CD4-positive, alpha-beta T cell treated with Interleukin-6 for 4 hours (primary cell): ENCODE measurements at regions not wholly inside any gene's neighbourhood (a gene's known extent, or its start where the extent isn't known, plus 50 kb on each side); places are given as distances from the start of the nearest gene placed in this dataset.

Experiments
- DNase-seq: peaks from one replicate; pipeline ENCODE4 v3.0.0-alpha.2; 2020; ENCODE audit warnings: mixed read lengths

DNA sequence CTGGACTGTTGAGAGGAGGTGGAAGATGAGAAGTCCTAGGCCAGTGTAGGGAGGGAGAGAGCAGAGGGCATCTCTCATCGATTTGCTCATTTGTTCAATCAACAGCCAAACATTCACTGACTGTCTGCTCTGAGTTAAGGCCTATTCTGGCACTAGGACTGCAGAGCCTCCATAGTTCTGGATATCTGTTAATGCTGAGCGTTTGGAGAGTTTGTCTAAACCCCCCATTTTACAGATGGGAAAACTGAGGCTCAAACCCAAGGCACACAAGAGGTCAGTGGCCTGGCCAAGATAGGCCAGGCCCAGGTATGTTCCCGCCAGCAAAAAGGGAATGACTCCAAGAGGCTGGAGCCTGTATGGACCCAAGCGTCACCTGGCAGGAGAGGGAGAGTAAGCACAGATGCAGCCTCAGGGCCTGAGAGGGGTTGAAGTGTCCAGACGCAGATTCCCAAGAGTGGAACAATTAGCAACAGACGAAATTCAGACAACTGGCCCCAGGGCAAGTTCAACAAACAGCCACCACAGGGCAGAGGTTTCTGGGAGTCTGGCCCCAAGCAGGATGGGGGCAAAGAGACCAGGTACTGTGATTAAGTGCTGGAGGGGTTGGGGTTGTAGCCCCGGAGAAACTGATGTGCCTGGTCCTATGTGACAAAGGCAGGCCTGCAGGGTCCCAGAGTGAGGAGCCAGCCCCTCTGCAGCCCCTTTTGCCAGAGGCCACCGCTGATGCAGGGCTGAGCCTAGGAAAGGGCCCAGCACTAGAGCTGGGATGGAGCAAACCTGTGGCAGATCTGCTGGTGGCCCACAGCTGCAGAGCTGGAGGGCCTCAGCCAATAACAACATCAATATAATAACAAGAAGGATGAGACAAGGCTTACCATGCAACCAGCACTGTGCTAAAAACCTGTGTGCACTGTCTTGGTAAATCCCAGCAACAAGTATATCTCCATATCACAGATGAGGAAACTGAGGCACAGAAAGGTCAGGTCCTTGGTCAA, 245.1 kb upstream of the TLE3 start:
- DNase-seq = no peak

DNA sequence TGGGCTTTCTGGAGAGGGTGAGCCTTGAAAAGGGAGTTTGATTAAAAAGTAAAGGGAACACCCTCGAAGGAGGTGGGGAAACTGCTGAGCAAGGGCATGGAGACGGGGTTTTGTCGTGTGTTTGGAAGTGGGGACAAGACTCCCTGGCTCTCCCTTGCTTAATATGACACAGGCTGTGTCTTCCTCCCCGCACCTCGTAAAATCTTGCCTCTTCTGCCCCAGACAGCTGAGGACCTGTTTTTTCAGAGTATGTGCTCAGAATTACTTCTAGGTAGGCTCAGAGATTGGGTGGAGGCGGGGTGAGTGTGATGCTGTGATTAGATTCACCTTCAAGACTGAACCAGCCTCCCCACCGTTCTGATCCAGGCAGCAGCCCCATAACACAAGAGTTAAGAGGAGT, 244.4 kb upstream of the TLE3 start:
- DNase-seq = no peak

DNA sequence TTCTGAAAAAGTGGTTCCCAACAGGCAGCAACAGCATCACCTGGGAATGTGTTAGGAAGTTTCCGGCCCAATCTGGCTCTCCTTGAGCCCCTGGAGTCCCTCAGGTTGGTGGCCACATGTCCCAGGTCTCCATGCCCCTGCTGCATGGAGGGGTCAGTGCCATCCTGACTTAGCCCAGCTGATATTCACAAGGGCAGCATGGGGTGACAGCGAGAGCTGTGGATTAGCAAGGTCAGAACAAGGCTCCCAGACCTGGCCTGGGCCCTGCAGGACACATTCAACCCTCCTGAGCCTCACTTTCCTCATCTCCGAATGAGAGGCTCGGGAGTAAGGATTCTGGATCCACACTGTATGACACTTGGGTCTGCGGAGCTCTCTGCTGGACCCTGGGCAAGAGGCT, 243.8 kb upstream of the TLE3 start:
- no peak for DNase-seq

DNA sequence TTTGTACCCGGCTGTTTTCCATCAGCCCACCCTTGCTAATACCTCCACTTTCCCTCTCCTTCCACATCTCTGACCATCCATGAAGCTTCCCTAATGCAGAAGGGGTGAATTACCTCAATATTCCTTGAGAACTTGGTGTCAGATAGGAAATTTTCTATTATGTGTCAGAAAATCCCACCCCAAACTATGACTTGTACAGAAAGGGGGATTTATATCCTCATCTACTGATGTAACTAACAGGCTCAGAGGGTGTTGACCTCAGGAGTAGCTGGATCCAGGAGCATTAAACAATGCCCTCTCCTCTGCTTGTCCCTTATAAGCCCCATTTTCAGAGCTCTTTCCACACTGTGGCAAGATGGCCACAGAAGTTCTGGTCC, 242.8 kb upstream of the TLE3 start:
- DNase-seq = no peak

DNA sequence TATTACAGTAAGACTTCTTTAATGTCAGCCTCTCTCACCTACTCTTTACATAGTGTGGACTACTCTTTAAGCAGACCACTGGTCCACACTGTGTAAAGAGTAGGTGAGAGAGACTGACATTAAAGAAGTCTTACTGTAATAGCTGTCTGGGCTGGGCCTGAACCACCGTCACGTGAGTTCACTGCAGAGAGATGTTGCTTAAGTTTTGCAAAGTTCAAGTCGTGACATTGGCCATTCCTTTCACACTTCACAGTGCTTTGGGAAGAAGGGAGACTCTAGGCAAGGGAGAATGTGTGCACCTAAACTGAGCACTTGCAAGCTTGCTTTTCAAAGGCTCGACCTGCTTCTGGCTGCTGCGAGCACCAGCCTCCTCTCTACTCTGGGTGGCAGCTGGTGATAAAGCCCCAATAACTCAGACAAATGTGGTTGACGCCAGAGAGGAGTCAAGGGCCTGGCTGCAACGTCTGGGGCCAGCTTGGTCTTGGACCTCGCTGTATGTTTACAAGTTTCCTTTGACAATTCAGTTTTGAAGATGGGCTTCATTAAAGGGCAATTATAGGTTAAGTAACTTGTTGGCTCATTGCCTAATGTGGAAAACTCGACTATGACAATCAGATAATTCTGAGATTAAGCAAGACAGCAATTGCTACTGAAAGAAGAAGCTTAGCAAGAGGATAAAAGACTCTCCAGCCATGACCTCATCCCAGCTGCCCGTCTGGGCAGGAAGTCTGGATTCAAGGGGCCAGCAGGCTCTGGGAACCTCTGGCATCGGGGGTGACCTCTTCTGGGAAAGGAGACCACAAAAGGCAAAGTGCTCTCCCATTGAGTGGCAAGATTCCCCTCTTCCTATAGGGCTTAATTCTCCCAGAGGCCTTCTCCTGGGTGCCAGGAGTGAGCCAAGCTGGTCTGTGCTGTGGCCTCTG, 242.1 kb upstream of the TLE3 start:
- DNase-seq = no peak

DNA sequence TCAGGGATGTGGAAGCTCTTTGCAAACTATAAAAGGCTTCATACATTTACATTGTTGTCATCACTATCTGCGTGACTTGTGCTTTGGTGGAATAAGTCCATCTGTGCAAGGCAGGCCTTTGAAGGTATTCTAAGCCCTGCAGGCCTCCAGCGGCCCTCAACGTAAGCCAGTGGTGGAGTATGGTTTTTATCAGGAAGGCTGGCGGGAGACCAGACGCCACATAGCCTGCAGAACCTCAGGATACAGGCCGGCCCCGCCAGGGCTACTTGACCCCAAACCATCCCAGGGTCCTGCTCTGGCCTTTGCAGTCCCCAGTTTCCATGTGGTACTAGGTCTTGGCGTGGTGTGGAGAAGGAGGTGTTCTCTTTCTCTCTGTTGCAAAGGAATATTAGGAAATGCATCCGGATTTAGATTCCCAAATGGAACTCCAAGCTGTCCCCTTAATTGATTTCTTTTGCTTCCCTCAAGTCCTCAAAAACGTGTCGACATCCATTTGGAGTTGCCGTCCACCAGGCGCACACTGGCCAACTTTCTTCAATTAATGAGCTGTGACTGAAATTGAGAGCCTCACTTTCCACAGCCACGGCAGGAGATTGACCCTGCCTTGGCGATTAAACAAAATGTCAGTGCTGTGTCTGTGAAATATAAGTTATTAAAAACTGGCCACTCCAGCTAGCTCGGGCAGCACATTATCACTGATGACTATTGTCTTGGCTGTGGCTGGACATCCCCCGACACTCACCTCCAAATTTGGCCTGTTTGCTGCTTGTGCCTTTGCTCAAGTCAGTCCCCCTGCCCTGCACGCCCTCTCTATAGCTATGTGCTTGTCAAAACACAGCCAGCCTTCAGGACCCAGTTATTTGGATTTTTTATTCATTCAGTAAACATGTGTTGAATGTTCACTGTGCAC, 239.8 kb upstream of the TLE3 start:
- no peak for DNase-seq

DNA sequence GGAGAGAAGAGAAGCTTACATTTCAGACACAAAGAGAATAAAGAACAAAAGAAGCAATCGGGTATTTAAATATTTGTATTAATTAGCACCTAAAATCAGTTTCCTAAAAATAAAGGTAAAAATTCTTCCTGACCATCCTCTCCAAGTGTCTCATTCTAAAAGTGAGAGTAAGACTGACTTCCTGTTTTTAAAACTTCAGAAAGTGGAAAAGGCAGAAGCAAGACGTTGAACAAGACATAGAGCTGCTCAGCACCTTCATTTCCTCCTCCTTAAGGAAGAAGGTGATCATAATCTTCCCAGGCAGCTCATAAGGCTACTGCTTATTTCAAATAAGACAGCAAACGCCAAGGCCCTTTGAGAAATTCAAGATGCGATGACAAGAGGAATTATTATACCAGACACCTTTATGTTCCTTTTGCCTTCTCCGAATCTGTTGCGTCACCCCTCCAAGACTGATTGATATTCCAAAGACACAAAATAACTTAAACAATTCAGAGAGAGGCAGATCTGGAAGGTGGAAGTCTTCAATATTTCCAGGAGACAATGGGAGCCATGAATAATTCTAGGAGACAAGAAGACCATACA, 238.8 kb upstream of the TLE3 start:
- DNase-seq = no peak

DNA sequence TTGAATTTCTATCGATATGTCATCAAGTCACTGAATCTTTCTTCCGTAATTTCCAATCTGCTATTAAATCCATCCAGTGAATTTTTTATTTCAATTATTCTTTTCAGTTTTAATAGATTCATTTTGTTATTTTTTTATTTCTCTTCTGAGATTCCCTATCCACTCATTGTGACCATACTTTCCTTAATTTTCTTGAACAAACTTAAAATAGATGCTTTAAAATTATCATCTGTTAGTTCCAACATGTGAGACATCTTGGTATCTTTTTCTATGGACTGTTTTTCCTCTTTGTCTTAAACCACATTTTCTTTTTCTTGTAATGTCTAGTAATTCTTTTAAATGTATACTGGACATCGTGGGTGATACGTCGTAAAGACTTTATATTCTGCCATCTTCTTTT, 236.6 kb upstream of the TLE3 start:
- no peak for DNase-seq

DNA sequence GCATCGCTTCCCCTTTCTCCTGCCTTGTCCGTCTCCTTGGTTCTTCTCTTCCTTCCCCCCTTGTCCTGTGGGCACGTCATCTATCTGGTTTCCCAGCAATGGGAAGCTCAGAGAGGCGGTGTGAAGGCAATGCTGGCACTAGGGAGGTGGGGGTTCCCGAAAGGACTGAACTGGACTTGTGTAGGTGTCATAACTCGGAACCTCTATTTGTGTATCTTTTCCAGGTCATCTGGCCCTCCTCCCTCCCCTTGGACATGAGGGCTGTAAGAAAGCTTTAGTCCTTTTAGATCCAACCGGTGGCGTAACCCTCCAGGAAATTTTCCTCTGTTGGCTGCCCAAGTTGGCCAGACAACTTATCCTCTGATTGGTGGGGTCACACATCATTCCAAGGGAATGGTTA, 231.5 kb upstream of the TLE3 start:
- DNase-seq = no peak

DNA sequence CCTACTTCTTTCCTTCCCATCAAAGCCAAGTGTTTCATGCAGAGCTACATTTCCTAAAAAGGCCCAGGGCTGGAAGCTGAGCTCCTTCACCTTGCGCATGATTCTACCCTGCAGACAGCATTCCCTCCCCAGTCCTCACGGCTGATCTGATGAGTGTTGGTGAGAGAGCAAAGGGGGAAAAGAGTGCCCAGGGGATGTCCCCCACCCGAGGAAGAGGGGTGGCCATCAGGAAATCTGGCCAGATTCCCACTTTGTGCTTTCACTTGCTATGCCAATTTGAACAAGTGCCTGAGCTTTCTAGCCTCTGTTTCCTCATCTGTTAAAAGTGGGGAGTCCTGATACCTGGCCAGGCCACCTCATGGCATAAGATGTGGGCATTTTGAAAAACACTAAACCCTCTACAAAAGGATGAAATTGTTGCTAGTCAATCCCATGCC, 231.0 kb upstream of the TLE3 start:
- DNase-seq = no peak

DNA sequence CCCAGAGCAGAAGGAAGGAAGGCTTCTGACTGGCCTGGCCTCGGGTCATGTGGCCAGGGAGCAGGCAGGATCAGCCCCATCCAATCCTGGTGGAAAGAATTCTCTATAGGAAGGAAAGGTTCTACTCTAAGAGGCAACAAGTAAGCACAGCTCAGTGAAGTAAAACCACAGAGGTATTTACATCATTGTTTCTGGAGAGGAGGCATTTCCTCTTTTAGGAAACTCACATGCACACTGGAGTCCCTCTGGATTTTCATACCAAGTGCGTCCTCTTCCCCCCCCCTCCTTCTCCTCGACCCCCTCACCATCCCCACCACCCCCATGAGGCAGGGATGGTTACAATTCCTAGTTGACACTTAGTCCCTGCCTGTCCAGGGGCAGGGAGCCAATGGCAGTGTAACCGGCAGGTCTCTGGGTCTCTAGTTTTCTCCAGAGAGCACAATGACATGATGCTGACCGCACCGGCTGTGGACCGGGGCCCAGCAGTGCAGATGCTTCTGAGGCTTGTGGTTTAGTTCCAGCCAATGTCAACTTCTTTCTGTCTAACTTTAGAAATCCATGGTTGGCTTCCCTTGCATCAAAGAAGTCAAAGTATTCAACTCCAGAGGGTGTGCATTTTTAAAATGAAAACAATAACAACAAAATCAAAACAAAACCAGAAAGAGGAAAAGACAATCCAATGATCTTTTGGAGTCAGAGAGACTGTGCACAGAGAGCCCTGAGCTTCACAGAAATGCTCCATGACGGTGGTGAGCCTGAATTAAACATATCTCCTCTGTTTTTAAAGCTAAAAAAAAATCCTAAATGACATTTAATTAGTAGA, 230.3 kb upstream of the TLE3 start:
- no peak for DNase-seq

DNA sequence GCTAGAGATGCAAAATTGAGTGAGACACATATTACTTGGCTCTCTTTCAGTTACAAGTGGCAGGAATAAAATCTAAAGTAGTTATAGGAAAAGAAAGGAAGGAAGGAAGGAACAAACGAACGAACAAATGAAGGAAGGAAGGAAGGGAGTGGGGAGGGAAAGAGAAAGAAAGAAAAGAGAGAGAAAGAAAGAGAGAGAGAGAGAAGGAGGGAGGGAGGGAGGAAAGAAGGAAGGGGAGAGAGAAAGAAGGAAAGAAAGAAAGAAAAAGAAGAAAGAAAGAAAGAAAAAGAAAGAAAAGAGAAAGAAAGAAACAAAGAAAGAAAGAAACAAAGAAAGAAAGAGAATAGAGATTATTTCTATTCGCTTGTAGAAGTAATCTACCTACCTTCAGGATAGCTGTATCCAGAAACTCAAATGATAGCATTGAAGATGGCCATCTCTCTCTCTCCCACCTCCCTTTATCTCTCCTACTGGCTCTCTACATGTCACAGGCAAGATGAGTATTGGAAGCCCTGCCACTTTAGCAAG, 229.7 kb upstream of the TLE3 start:
- DNase-seq = no peak

DNA sequence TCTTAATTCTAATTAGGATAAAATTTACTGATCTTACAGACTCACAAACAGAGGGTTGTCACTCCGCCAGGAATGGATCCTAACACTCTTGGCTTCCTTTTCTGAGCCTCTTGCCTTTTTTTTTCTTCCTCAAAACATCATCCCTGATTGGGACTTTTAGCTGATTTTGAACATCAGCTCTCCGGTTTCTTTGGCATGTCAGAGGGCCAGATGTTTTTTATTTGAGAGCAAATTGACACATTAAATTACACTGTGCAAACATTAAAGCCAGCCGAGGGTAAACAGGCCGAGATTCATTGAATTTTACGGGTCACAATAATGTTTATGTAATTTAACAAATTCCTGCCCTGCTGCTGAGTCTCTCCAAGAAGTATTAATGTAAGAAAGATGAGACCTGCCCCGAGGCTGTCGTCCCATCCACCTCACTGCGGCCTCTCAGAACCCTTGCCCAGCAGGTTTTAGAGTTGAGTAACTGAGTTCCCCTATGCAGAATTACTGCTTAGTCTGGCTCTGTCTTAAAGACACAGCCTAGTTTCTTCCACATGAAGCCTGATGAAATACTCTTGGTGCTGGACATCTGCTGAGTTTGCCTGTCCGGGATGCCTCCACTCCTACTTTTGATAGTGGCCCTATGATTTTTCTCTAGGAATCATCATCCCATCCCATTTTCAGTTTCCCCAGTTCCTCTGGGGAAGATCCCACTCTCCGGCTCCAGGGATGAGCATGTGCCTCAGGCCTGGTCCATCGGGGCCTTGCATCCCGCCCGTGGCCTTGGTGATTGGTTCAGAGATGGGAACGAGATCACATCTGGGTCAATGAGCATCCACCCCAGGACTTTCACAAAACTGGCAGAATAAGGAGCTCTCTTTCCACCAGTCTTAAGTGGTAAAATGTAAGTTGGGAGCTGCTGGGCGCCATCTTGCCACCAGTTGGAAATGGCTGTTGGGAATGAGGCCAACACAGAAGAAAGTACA, 226.6 kb upstream of the TLE3 start:
- no peak for DNase-seq

DNA sequence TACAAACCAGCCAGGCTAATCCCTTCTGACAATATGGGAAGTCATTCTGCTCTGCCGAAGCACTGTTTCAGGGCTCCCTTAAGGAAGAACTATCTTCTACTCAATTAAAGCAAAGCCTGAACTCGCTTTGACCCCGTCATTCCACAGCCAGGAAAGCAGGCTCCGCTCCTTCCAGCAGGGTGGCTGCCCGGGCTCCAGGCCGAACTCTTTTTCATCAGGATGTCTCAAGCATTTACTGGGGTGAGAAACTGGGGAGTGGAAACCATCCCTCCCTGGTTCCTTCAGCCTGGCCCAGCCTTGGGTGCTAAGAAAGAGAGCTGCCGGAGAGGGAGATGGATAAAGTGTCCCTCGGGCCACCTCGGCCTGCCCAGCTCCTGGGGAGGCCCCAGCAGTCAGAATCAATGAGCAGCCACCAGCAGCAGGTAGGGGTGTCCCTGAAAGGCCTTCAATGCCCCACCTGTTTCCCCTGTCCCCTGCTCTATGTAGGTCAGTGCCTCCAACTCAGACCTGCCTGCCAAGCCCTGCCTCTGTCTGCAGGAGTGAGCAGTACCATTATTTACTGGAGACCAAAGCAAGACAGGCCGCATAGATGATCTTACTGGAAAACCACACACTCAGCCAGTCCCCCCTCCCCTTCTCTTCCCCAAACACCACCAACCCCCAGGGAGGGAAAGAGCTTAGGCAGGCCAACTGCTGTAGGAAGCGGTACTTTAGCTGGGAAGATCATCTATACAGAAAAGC, 225.6 kb upstream of the TLE3 start:
- DNase-seq = no peak

DNA sequence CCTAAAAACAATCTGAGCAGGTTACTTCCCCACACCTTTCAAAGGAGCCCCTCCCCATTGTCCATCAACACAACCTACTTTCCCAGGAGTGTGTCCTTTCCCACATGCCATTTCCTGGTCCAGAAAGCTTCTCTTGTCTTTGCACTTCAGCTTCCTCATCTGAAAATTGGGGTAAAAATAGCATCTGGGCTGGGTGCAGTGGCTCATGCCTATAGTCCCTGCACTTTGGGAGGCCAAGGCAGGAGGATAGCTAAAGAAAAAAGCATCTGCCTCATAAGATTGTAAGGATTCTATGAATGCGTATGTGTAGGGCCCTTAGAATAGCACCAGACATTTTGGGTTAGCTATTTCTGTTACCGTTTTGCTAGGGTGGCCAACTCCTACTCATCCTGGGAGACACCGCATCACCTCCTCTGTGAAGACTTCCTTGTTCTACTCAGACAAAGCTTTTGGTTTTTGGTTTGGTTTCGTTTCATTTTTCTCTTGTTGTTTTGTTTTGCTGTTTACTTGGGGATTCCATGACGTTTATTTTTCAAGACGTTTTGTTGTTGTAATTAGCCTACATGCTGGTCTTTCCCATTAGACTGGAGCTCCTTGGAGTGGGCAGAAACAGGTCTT, 224.4 kb upstream of the TLE3 start:
- DNase-seq = no peak

DNA sequence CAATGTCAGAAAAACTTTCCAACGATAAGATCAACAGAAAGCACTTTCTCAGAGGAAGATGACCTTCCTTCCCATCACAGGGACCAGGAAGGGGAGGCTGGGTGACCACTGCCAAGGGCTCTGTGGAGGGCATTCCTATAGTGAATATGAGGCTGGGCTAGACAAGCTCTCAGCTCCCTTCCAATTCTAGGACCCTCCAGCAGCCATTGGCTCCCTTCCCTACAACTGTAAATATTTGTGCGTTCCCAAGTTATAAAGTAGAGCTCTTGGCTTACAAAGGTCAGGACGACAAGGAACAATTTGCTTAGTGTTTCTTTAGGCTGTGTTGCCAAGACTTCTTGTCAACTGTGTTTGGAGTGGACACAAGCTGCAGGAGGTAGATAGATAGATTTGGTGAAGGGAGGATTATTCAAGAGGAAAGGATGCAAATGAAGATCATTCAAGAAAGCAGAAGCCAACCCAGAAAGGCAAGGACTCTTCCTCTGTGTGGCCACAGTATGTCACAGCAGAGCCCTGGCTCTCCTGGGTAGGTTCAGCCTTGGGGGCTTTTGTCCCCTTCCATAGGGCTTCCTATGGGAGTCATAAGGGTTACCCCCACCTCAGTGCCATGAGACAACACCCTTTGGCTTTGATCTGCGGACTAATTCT, 223.6 kb upstream of the TLE3 start:
- no peak for DNase-seq

DNA sequence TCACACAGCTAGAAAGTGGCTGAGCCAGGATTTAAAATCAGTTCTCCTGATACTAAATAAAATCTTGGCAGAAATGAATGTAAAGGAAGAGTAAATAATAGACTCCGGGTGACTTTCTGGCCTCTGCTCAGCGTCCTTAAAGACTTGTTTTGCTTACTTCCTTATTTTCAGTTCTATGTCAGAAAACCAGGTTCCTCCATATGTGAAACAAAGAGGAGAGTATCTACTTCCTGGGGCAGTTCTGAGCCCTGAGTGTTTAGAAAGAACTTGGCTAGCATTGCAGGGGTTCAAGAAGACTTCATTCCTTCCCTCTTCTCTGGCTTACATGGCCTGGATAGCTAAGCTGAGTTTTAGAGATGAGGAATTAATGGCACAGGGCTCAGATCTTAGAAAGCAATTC, 222.8 kb upstream of the TLE3 start:
- DNase-seq = no peak

DNA sequence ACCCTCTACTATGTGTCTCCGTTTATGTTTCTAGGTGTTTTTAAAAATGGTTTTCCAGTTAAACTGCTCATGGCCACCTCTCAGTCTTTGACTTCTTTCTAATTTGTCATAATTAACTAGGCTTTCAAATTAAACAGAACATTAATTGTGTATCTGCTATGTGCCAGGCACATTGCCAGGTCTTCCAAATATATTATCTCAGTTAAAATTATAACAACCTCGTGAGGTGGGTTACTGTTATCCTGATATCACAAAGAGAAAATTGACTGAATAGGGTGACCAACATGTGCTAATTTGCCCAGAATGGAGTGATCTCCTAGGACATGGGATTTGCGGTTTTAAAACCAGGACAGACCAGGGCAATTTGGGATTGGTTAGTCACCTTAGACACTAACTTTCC, 222.4 kb upstream of the TLE3 start:
- DNase-seq = no peak
